GM12891 (cell line): ENCODE measurements at regions not wholly inside any gene's neighbourhood (a gene's known extent, or its start where the extent isn't known, plus 50 kb on each side); places are given as distances from the start of the nearest gene placed in this dataset.

Source experiments
- POLR2A ChIP-seq: IDR thresholded peaks from 2 replicates; pipeline ENCODE4 v1.6.1; 2011; ENCODE audit warnings: low read depth, low read length, control low read depth
- POLR2AphosphoS5 ChIP-seq: IDR thresholded peaks from 2 replicates; pipeline ENCODE4 v1.6.1; 2011; ENCODE audit warnings: low read depth, low read length, control low read depth
- TAF1 ChIP-seq: IDR thresholded peaks from 2 replicates; pipeline ENCODE4 v1.6.1; 2011; ENCODE audit warnings: low read depth, low read length, control low read depth

DNA sequence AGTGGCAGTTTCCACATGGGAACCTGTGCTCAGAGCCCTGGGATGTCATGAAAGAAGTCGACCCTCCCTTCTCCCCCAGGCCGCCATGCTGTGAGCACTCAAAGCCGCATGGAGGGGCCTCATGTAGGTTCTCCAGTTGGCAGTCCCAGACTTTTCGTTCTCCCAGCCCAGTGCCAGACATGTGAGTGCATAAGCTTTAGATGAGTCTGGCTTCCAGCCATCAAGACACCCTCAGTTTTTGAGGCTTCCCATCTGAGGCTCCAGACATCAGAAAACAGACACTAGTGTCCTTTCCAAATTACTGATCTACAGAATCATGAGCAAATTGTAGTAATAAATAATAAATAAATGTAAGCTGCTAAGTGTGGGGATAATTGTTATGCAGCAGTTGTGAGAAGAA, 136.5 kb upstream of the AGBL1 start:
- no peak for TF ChIP-seq POLR2A
- no peak for TF ChIP-seq POLR2AphosphoS5
- TF ChIP-seq TAF1 = no peak
